GM21528 (cell line): ENCODE measurements at regions not wholly inside any gene's neighbourhood (a gene's known extent, or its start where the extent isn't known, plus 50 kb on each side); places are given as distances from the start of the nearest gene placed in this dataset.
"Not testable (repeated sequence)": the region's sequence is repeated elsewhere in the genome, so short reads cannot be mapped to it uniquely, and the experiment has no call there.

Source experiments
- ATAC-seq: cut with Tn5 transposase; IDR thresholded peaks from one replicate; pipeline ENCODE4 v1.9.1; 2021; ENCODE audit warnings: mild to moderate bottlenecking, moderate library complexity; ENCODE audit not compliant: unreplicated experiment, low FRiP score

DNA sequence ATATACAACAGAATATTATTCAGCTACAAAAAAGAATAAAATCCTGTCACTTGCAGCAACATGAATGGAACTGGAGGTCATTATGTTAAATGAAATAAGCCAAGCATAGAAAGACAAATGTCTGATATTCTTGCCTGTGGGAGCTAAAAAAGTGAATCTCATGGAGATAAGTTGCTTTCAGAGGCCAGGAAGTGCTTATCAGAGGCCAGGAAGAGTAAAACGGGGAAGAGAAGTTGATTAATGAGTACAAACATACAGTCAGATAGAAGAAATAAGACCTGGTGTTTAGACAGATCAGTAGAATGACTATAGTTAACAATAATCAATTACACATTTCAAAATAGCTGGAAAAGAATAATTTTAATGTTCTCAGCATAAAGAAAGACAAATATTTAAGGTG lies 54.4 kb upstream of the CPHXL start:
- no peak for ATAC-seq

DNA sequence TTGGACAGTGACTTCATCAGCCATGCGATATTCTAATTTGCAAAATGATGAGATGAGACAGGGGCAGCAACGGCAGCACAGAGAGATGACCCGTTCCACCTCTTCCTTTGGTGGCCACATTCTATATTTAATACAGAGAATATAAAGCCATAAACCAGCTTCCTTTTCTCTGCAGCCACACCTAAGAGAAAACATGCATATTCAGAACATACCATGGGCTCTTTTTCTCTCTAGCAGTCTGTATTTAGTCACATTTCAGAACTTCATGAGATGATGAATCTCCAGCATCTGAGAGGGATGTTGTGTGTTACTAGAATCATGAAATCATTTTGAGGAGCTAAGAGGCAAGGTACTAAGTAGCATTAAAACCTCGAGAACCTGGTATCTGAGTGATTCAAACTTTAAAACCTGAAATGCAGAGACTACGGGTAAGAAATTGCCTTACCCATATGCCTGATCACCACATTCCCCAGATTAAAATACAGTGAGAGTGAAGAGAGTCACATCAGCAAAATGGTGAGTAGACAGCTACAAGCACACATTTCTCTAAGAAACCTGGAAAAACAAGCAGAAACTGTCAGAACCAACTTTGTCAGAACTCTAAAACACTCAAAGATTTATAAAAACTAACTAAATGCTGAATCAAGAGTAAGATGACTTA lies 55.5 kb upstream of the CPHXL start:
- no peak for ATAC-seq

DNA sequence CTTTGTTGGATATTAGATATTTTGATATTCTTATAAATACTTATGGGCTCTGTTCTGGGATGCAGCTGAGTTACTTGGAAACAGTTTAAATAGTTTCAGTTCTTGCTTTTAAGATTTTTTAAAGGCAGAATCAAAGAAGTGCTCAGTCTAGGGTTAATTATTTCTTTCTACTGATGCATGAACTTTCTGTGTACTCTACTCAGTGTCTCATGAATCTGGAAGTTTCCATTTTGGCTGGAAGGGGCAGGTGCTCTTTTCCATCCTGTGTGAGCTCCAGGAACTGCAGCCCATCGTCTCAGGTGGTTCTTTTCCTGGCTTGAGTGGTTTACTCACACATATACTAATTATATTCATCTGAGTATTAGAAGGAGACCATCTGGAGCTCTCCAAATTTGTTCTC lies 61.1 kb upstream of the CPHXL start:
- no peak for ATAC-seq

DNA sequence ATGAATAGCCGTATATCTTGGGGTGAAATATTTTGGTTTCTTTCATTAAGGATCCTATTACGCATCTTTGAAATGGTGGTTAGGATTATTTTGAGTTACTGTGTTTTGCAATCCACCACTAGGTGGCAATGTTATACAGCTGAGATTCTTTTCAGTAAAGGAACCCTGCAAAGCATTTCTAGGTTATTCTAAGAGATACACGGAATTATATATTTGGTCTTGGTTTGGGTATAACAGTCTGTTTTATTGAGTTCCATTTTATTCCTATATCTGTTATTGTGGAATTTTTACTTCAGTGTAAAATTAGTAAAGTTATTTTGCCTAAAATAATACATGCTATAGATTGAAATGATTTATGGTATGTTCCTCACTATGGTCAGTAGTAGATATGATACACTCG lies 62.9 kb upstream of the CPHXL start:
- ATAC-seq, result peak; percentile 84

DNA sequence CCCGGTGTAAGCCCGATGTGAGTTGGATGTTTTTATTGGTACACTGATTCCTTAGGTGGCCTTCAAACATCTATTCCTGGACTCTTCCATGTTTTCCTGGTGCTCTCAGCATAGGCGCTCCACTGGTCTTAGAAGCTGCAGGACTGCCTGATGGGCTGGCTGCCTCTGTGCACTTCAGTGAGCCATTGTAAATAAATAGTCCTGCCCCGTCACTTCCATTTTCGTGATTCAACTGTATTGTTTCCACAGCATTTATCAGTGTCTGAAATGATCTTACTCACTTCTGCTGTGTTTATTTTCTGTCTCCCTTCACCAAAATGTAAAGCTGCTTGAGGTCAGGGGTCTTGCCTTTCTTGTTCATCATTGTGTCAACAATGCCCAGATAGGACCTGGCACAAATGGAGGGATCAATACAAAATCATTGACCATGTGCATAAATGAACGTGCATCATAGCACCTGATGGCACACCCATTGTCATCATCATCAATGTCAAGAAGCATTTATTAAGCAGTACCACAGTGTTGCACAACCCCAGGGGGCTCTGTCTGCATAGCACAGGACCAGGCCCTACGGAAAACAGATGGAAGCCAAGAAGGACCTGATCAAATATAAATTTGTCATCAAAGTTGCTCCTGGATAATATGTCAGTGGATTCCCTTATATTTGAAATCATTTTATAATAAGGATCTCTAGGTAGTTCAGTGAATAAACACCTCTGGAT lies 66.6 kb upstream of the CPHXL start:
- no peak for ATAC-seq

DNA sequence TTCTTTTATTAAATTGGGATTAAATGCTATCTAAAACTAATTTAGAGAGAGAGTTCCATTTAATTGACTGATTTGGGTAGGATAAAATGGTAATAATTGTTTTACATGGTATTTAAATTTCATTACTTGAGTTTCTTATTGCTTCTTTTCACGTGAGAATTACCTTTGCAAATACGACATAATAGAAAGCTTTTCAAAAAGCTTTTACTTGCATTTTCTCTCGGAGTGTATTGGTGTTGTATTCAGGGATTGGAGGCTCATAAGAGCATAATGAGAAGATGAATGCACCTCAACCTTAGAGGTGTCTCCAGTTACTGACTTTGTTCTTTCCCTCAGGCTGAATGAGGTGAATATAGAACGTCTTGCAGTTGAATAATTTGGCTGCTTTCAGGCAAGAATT lies 67.4 kb upstream of the CPHXL start:
- no peak for ATAC-seq

DNA sequence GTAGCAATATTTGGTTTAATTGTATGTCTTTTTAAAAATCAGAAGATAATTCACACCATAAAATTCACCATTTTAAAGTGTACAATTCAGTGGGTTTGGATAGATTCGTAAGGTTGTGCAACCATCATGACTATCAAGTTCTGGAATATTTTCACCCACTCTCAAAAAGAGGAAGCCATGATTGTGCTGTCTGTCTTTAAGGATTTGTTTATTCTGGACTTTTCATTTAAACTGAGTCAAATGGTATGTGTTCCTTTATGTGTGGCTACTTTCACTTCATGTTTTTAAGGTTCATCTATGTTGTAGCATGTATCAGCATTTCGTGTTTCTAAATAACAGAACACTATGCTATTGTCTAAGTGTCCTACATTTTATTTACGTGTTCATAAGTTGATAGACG lies 68.1 kb upstream of the CPHXL start:
- no peak for ATAC-seq

DNA sequence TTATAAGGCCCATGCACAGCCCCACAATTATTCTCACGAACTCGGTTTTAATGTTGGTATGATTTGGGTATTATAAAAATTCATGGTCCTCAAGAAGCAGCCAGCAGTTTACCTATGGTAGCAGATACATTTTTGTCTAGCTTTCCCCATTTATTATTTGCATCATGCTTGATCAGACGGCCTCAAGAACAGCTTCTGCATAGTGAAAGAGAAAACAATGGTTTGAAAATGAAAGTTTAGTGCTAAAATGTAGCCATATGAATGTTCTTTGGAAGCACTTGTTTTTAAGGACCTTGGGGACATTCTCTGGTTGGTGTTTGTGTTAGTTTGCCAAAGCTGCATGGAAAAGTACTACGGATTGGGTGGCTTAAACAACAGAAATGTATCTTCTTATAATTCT lies 72.4 kb upstream of the CPHXL start:
- no peak for ATAC-seq

DNA sequence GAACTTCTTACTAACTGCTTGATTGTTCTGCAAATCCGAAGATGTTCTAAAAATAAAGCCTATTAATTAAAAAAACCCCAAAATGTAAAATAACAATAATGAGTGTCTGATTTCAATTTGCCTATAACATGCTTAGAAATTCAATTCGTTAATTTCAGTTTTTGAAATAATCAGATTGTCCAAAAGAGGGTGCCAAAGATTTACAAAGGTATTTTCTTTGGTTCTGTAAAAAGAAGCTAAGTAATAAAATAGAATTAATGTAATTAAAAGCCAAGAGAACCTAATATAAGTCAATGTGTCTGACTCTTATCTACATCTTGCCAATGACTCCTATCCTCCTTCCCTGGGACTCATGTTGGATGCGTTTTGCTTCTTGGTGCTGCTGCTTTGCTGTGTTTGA lies 75.0 kb upstream of the CPHXL start:
- no peak for ATAC-seq

DNA sequence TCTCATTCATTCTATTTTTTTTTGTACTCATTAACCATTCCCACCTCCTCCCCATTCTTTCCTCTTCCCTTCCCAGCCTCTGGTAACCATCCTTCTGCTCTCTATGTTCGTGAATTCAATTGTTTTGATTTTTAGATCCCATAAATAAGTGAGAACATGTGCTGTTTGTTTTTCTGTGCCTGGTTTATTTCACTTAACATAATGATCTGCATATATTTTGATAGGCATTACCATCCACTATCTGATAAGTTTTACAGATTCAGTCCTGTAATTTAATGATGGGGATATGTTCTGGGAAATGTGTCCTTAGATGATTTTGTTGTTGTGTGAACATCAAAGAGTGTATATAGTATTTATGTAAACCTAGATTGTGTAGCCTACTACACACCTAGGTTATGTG lies 77.5 kb upstream of the CPHXL start:
- no peak for ATAC-seq

DNA sequence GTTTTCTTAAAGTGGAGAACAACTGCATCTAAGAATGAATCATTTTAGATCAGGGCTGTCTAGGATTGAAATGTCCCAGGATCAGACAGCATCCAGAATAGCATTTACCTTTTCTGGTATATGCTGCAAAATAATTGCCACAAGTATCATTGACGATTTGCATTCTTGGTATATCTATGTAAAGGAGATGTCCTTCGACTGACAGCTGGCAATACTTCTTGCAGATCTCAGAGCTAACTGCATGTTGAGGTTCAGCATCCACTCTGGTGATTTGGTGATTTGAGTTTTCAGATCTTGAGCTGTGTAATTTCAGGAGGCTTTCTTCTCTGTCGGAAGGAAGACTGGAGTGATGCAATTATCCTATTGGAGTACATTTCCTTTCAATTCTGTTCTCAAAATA lies 78.1 kb upstream of the CPHXL start:
- ATAC-seq, result no peak

DNA sequence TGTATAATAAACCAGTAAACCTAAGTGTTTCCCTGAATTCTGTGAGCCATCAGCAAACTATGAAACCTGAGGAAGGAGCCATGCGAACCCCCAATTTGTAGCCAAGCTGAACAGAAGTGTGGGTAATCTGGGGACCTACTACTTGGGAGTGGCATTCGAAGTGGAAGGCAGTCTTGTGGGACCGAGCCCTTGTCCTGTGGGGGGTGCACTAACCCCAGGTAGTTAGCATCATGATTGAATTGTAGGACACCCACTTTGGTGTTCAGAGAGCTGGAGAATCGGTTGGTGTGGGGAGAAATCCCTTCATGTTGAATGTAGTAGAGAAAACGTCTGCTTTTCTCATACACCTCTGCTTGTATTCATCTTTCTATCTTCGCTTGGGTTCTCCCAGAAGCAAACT lies 79.7 kb upstream of the CPHXL start:
- ATAC-seq, result no peak

DNA sequence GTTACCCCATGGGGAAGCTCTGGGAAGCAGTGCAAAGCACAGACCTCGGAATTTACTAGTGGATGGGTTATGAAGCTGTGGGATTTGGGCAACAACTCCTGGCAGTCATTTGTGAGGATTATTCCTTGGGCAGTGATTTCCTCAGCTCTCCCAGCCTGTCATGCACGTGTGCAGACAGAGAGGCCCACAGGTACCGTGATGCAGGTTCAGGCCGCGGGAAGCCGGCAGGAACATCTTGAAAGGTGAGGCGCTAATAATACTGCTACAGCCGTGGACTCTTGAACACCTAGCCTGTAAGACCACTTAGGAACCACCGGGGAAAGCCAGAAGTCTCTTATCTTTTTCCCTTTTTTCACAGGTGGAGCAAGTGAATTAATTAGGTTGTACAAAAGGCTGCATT lies 80.2 kb upstream of the CPHXL start:
- no peak for ATAC-seq

DNA sequence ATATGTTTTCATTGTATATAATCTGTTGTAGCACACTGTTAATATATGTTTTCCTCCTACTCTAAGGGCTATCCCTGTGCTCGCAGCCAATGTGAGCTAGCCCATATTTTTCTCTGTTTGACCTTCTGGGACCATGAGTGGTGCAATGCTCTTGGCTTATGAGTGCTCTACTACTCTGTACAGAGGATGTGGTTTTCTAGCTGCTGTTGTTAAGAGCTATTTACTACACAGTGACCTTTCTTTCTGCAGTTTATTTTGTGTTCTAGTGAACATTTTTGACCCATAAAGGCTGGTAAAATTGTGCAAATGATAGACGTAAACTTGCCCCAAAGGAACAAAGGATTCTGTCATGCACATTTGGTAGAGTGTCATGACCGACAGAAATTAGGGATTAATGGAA lies 84.1 kb upstream of the CPHXL start:
- ATAC-seq, result no peak

DNA sequence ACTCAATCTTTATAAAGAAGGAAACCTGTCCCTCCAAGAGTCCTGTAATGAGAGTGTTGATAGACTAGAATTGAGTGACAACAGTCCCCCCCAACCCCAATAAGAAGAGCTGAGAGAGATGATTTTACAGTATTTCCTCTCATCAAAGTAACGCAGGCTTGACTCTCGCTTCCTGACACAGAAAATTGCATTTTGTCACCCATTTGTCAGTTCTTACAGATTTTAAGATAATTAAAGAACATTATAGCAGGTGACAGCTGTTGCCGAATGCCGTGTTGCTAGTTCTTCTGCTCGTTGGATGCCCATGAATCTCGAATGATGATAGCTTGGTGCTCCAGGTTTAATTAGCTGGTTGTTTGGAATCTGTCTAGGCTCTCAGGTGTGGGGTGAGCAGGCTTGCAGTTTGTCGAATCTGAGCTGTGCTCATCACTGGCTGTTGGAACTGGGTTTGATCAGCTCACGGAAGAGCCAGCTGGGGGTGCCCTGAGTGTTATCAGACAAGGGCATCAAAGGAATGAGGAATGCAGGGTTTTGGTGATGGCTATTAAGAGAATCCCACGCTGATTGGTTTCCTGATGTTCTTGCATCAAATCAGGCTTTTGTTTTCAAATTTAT lies 84.8 kb upstream of the CPHXL start:
- ATAC-seq, result no peak

DNA sequence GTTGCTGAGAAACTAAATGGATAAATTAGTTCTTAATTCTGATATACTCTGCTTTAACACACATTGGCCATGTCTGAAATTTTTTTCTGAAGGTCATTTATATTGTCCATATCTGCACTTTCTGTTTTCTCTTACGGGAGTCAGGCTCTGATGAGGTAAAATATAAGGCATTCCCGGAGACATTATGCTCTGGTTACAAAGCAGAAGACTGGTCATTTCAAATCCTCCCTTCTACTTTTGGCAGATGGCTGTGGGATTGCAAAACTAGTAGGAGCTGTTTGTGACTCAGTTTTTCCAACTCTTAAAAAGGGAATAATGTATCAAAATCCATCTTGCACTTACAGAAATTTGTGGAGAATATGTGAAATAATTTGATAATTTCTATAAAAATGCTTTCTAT lies 92.2 kb upstream of the CPHXL start:
- ATAC-seq, result no peak

DNA sequence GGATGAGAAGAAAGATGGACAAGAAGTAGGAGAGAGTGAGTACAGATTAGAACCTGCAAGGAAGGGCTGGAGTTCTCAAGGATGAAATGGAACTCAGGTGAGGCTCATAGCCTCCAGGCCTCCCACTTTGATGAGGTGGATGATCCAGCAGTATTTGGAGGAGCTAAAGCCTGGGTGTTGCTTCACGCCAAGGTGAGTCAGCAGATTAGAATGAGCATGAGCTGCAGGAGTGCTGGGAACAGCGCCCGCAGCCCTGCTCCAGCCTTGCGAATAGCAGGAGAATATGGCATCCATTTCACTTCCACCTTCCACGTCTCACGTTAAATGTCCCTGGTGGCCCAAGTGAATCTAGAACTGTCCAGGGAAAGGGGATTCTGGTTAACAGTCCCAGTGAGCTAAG lies 94.4 kb upstream of the CPHXL start:
- no peak for ATAC-seq

DNA sequence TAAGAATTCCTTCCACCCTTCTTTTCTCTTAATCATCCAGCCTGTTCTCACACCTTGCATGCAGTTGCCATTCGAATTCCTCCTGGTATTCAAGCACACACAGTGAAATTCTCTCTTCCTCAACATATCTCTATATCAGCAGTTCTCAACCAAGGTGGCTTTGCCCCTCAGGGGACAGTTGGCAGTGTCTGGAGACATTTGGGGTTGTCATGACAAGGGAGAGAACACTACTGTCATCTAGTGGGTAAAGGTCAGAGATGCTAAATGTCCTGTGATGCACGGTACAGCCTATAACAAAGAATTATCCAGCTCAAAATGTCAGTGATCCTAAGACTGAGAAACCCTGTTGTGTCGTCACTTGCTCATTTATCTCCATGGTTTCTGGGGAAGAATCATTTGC lies 94.8 kb upstream of the CPHXL start:
- ATAC-seq, result no peak

DNA sequence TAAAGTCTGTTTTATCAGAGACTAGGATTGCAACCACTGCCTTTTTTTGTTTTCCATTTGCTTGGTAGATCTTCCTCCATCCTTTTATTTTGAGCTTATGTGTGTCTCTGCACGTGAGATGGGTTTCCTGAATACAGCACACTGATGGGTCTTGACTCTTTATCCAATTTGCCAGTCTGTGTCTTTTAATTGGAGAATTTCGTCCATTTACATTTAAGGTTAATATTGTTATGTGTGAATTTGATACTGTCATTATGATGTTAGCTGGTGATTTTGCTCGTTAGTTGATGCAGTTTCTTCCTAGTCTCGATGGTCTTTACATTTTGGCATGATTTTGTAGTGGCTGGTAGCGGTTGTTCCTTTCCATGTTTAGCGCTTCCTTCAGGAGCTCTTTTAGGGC lies 99.5 kb upstream of the CPHXL start:
- not testable (repeated sequence) for ATAC-seq

DNA sequence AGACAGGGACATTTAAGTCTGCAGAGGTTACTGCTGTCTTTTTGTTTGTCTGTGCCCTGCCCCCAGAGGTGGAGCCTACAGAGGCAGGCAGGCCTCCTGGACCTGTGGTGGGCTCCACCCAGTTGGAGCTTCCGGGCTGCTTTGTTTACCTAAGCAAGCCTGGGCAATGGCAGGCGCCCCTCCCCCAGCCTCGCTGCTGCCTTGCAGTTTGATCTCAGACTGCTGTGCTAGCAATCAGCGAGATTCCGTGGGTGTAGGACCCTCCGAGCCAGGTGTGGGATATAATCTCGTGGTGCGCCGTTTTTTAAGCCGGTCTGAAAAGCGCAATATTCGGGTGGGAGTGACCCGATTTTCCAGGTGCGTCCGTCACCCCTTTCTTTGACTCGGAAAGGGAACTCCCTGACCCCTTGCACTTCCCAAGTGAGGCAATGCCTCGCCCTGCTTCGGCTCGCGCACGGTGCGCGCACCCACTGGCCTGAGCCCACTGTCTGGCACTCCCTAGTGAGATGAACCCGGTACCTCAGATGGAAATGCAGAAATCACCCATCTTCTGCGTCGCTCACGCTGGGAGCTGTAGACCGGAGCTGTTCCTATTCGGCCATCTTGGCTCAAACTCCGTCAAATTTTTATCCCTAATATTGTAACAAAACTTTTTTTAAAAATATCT lies 101.2 kb upstream of the CPHXL start:
- not testable (repeated sequence) for ATAC-seq

DNA sequence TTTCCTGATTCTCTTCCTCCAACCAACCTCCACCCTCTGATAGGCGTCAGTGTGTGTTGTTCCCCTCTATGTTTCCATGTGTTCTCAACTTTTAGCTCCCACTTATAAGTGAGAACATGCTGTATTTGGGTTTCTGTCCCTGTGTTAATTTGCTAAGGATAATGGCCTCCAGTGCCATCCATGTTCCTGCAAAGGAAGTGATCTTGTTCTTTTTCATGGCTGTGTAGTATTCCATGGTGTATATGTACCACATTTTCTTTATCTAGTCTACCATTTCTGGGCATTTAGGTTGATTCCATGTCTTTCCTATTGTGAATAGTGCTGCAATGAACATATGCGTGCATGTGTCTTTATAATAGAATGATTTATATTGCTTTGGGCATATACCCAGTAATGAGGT lies 107.1 kb upstream of the CPHXL start:
- not testable (repeated sequence) for ATAC-seq
